ENCODE measurements at regions not wholly inside any gene's neighbourhood (a gene's known extent, or its start where the extent isn't known, plus 50 kb on each side); places are given as distances from the start of the nearest gene placed in this dataset.
A peak's percentile ranks its signal among the peaks of the same experiment; 100 is the strongest.

GRCh38 chr2:133812826-133813617, 244.8 kb upstream of the NCKAP5 start:
- DNase-seq (ENCODE audit: low spot score) = no peak

DNA sequence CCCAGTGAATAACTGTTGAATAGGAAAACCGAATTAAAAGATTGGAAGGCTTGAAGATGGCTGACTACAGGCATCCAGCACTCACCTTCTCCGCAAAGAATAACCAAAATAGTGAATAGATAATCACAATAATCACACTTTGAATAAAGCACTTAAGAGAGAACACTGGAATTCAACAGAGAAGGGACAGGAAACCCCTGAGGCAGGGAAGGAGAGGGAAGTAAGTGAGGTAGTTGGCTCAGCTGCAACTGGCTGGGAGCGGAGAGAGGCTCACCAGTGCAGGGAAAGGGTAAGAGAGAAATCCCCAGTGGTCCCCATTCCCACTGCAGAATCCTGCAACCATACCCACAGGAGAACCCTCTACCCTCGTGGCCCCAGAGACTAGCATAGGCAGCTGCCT, 246.6 kb upstream of the NCKAP5 start:
- DNase-seq (ENCODE audit: low spot score) = no peak

DNA sequence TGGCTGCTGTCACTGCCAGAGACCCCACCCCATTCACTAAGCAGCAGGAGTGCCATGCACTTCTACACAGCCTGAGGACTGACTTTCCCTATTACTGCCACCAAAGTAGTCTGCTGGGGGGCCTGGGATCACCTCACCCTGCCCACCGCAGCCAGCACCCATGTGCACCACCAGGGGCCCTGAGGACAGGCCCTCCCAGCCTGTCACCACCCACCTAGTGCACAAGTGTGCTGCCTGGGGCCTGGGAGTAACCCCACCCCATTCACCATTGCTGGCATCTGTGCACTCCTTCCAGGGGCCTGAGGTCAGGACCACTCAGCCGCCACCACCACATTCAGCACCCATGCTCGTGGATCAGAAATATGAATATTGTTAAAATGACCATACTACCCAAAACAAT, 247.8 kb upstream of the NCKAP5 start:
- no peak for DNase-seq (ENCODE audit: low spot score)

GRCh38 chr2:133817680-133818566, 249.7 kb upstream of the NCKAP5 start:
- peak; percentile 78 for DNase-seq (ENCODE audit: low spot score)

DNA sequence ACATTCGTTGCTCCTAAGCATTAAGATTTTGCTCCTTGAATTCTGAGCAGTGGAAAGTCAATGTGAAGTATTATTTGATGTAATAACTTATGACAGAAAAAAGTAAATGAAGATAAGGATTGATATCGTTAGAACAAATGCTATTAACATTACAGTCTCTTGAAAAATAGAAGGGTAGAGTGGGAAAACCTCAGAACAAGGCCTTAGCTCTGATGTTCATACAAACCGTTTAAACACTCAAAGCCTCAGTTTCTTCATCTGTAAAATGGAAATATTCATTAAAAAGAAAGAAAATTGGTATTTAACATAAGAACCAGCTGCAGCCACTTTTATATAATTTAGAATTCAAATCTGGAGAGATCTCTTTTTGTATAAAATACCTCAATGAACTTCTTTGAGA, 250.4 kb upstream of the NCKAP5 start:
- no peak for DNase-seq (ENCODE audit: low spot score)

GRCh38 chr2:133819906-133820305, 251.6 kb upstream of the NCKAP5 start:
- no peak for DNase-seq (ENCODE audit: low spot score)

DNA sequence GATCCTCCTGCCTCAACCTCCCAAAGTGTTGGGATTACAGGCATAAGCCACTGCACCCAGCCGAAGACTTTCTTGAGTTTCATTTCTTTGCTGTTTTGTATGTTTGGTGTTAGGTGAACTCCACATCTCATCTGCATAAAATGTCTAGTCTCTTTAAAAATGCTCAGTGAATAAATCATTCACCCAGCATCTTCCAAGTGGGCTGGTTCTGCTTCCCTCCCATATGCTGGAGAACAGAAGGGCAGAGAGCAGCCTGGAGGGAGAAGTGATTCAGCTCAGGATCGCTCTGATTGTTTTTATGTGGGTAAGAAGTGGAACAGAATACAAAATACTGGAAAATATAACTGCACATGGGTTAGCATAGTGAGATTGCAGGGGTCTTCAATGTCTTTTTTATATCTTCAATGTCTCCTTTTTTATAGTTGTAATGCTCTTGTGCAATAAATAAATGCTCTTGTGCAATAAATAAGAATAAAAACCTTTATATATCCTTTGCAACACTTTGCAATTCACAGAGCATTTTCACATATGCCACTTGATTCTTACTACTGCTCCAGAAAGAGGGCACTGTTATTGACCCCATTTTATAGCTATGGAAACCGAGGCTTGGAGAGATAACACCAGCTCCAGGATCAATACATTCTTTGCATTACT, 253.0 kb upstream of the NCKAP5 start:
- DNase-seq (ENCODE audit: low spot score) = peak; percentile 39

DNA sequence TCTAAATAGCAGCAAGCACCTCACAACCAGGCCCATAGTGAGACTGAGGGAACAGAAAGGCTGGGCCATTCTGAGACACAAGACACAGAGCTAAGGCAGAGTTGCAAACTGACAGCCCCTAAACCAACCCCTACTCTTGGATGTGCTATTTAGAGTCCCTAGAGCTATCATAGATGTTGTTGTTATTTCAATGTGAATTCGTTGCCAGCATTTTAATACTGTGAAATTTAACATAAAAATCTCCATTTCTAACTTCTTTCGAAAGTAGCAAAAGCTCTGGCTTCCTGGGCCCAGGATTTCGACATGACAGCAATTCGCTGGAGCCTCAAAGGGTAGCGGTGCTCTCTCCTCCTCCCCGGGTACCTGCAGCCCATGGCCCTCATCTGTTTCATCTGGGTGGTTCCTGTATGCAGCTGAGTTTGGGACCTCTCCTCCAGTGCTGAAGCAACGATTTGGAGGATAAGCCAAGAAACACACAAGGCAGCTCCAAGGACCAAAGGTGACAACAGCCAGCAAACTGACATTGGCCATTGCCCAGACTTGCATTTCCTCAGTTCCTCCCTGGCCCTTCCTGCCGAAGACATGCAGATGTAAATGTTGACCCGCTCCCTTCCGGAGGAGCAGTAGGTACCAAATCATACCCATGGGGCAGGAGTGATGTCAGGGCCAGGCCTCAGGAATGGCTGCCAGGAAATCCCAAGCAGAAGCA, 254.4 kb upstream of the NCKAP5 start:
- no peak for DNase-seq (ENCODE audit: low spot score)

DNA sequence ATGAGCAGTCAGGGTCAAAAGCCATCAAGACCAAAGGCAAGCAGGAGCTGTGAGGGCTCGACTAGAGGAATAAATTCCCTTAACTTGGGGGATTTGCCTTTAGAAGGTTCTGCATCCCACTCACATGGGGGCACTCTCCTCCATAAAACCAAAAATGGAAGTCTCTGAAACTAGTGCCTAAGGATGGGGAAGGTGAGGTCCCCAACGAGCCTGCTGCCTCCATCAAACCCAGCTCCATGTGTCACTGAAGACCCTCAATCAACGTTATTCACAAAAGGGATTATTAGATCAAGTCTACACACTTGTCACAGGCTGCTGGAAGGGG, 254.9 kb upstream of the NCKAP5 start:
- DNase-seq (ENCODE audit: low spot score) = no peak

DNA sequence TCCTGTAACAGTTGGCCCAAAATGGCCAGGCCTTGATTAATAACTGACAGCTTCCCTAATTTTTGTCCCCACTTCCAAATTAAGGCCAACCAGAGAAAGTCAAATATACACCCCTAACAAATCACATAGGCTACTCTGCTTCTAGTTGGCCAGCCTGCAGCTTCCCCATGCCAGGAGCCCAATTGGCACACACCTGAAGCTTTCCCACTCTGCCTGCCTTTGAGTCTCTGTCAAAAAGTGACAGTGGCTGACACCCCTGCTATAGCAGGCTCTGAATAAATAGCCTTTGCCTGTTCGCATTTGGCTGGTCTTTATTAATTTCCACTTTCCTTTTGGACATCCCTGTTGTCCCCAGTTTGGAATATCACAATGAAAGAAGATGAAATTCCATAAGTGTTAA, 256.6 kb upstream of the NCKAP5 start:
- DNase-seq (ENCODE audit: low spot score) = no peak

GRCh38 chr2:133825778-133826177, 257.5 kb upstream of the NCKAP5 start:
- no peak for DNase-seq (ENCODE audit: low spot score)

DNA sequence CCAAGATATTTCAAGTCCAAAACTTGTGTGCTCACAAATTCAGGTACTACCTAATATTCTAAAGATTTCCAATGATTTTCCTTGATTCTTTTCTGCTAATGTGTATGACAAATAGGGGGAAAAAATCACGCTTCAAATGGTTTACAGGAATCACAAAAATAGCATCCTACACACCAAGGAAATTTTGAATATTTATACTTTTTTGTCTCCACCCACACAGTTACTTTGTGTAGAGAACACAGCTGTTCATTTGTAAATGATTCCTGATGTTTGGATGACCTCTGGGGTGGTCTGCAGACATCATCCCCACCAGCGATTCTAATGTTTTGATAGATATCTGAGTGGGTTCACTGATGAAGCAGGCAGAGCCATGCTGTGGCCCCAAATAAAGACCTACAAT, 260.6 kb upstream of the NCKAP5 start:
- DNase-seq (ENCODE audit: low spot score) = no peak

- no peak for DNase-seq (ENCODE audit: low spot score)
Observed at GRCh38 chr2:133829450-133830020, 261.3 kb upstream of the NCKAP5 start.

GRCh38 chr2:133833746-133834145, 265.5 kb upstream of the NCKAP5 start:
- DNase-seq (ENCODE audit: low spot score) = no peak

GRCh38 chr2:133835821-133836619, 267.8 kb upstream of the NCKAP5 start:
- DNase-seq (ENCODE audit: low spot score) = no peak

GRCh38 chr2:133836691-133837345, 268.6 kb upstream of the NCKAP5 start:
- no peak for DNase-seq (ENCODE audit: low spot score)

- DNase-seq (ENCODE audit: low spot score) = no peak
Observed at GRCh38 chr2:133837441-133838094, 269.3 kb upstream of the NCKAP5 start.

DNA sequence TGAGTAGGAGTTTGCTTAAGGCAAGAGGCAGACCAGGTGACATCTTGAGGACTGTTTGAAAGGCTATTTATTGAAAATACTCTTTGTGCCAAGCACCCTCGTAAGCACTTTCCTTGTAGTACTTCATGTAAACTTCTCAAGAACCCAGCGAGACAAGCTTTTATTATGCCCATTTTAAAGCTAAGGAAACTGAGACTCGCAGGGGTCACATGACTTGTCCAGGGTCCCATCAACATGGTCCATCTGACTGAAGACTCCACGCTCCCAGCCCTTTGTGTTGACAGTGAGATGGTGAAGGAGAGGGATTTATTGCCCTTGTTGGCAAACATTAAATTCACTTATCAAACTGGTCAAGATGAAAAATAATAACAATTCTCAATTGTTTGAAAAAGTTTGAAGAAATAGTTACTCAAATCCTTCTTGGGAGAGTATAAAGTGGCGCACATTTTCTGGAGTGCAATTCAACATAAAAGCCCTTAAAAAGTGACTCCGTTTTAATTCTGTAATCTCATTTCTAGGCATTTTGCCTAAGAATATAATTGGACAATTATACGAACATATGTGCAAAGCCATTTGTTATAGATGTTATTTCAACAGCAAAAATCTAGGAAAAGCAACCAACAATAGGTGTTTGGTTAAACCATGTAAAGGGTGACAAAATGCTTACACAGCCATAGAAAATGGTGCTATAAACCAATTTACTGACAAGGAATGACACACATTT, 270.5 kb upstream of the NCKAP5 start:
- DNase-seq (ENCODE audit: low spot score) = no peak

DNA sequence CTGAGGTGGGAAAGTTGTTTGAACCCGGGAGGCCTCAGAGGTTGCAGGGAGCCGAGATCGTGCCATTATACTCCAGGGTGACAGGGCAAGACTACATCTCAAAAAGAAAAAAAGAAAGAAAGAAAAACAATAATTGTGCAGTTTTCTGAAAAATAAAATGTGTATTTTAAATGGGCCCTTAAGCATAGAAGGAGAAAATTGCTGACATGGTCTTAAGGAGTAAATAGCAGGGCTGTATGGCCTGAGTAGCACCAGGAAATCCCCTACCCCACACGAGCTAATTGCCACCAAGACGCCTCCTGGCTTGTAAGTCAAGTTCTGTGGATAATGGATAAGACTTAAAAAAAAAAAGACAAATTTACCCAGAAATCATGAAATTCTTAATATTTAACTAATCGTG, 271.4 kb upstream of the NCKAP5 start:
- DNase-seq (ENCODE audit: low spot score) = no peak
